KBM-7 (cell line): ENCODE measurements at regions not wholly inside any gene's neighbourhood (a gene's known extent, or its start where the extent isn't known, plus 50 kb on each side); places are given as distances from the start of the nearest gene placed in this dataset.

Source experiments
- DNase-seq: peaks from one replicate; pipeline ENCODE4 v3.0.0-alpha.2; 2015
- in situ Hi-C: fragments of 300-500 bp; cut with MboI; formaldehyde crosslinking; loops from 2 replicates; pipeline ENCODE4 v1.14.3; 2020; ENCODE audit warnings: low sequenced_read_pairs, low pct_unique_long_range_greater_than_20kb, mixed read lengths

DNA sequence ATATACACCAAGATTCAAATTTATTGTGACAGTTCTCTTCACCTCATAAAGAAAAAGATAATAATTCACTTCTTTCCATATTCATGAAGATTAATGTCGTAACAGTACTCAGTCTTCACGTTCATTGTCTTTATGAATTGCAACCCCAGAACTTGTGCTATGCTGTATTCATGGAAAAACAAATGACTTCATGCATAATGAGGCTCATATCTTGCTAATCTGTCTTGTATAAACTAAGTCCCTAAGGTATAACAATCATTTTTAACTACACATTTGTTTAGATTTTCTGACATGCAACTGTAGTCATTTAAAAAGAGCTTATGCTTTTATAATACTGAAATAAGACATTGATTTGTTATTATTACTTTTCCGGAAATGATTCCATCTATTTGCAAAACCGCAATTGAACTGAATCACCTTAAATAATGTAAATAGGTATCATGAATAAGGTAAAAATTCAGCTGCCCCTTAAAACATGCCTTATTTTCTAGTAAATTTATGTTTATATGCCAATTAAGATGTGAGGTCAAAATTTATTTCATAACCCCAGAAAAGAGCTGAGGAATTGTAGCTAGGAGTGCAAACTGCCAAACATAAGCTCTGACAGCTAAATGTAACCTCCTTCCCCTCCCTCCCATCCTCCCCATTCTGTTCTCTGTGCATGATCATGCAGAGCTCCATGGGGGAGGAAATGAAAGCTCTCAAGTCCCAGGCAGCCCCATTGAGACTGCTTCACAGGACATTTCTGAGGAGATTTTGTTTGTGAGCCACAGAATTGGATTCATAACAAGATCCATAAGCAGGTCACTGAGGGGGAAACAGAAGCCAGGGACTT is 301.6 kb downstream of the ATP23 start:
- no peak for DNase-seq

GRCh38 chr12:58247633-58248032 is 306.3 kb downstream of the ATP23 start:
- peak; percentile 3 for DNase-seq
- in situ Hi-C loops: no loop called here

More for the DNA sequence above, 301.6 kb downstream of the ATP23 start:
- in situ Hi-C loops: no loop called here

DNA sequence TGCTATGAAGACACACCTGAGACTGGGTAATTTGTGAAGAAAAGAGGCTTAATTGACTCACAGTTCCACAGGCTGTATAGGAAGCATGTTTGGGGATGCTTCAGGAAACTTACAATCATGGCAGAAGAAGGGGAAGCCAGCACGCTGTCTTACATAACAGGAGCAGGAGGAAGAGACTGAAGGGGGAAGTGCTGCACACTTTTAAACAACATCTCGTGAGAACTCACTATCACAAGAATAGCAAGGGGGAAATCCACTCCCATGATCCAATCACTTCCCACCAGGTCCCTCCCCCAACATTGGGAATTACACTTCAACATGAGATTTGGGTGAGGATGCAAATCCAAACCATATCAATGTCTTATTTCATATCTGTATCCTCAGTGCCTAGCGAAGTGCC is 307.2 kb downstream of the ATP23 start:
- peak; percentile 16 for DNase-seq
- in situ Hi-C loops: no loop called here

- in situ Hi-C loops: no loop called here
- no peak for DNase-seq
Observed at GRCh38 chr12:58249610-58250009, 308.2 kb downstream of the ATP23 start.

GRCh38 chr12:58250077-58250476 is 308.7 kb downstream of the ATP23 start:
- no peak for DNase-seq
- in situ Hi-C loops: no loop called here

DNA sequence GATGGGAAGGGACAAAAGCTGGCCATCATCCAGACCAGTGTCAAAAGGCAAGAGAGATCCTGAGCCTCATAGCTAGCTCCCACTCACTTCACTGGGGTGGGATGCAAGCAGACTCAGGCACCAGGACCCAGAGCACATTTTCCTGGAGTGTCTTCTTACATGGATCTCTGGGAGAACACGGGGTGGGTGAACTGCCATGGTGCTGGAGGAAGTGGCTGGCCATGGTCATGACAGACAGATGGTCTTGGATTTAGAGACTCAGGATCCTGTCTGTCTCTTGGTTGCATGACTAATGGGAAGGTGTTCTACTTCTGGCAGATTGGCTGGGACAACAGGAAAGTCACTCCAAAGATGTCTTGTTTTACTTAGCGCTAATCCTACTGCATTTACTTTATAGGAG is 311.5 kb downstream of the ATP23 start:
- in situ Hi-C loops: no loop called here

GRCh38 chr12:58253663-58254062 is 312.3 kb downstream of the ATP23 start:
- DNase-seq: no peak
- in situ Hi-C loops: no loop called here

More for the DNA sequence above, 311.5 kb downstream of the ATP23 start:
- no peak for DNase-seq

GRCh38 chr12:58254463-58255100 is 313.2 kb downstream of the ATP23 start:
- in situ Hi-C loops: no loop called here

GRCh38 chr12:58262796-58263195 is 321.4 kb downstream of the ATP23 start:
- in situ Hi-C loops: no loop called here
- no peak for DNase-seq

More at GRCh38 chr12:58254463-58255100, 313.2 kb downstream of the ATP23 start:
- no peak for DNase-seq

DNA sequence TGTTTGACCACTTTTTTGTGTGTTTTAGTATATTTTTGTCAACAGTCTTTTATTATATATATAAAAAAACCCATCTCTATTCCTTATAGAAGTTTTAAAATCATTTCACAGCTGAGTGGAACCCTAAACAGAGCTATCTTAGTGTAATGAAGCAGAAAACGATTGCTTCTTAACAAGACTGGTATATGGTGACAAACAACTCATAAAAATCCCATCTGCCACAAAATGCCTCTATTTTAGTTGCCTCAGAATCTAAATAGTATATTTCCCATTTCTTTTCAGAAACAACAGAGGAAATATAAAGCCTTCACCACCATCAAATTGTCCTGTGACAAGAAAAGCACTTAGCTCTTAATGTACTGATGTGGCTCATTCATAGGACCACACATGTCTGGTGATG is 322.4 kb downstream of the ATP23 start:
- no peak for DNase-seq
- in situ Hi-C loops: no loop called here

- DNase-seq: no peak
- in situ Hi-C loops: no loop called here
Observed at GRCh38 chr12:58268069-58268468, 326.7 kb downstream of the ATP23 start.

DNA sequence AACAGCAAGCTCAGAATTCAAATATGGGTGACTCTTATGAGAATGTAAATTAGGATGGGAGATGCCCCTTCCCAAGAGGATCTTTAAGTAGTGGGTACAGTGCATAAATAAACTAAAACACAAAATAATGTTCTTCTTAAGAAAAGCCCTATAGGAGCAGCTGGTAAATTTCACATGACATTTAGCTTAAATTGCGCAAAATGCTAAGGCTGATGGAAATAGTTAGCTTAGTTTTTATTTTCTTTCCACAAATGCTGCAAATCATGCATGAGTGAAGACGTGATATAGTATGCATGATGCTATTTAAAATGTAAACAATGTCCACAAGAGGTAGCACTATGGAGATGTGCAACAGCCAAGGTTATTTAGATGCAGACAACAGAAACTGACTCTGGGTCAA is 328.1 kb downstream of the ATP23 start:
- in situ Hi-C loops: no loop called here
- DNase-seq: no peak

- DNase-seq: no peak
- in situ Hi-C loops: no loop called here
Observed at GRCh38 chr12:58270966-58271705, 329.8 kb downstream of the ATP23 start.

DNA sequence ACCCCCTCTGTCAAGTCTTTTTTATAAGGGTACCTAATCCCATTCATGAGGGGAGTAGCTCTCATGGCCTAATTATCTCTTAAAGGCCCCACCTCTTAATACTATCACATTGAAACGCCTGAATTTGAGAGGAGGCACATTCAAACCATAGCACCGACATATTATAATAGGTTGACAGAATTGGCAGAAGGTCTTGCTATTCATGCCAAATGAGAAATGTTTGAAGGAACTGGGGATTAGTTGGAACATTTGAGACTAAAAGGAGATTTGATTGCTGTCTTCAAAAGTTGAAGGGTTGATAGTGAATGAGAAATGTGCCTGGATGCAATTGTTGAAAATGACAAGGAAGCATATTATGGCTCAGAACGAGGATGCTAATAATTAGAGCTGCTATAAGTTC is 331.1 kb downstream of the ATP23 start:
- in situ Hi-C loops: no loop called here
- no peak for DNase-seq

- DNase-seq: no peak
- in situ Hi-C loops: no loop called here
Observed at GRCh38 chr12:58277231-58277630, 335.9 kb downstream of the ATP23 start.

- in situ Hi-C loops: no loop called here
- DNase-seq: no peak
Observed at GRCh38 chr12:58283553-58283952, 342.2 kb downstream of the ATP23 start.

DNA sequence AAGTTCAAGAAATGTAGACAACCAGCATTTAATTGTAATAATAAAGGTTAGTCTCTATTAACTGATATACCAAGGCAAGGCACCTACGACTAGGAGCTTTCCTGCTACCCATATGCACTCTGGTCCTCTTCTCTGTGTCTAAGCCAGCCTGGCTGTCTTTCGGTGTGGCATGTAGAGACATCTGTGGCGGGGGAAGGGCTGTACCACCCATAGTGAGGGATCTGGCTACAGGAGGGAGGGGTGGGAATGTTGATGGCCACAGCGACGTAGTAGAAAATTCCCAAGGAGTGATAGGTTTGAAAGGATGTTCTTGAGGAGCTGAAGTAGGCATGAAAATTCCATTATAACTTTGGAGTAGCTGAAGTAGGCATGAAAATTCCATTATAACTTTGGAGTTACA is 344.2 kb downstream of the ATP23 start:
- in situ Hi-C loops: no loop called here
- no peak for DNase-seq

DNA sequence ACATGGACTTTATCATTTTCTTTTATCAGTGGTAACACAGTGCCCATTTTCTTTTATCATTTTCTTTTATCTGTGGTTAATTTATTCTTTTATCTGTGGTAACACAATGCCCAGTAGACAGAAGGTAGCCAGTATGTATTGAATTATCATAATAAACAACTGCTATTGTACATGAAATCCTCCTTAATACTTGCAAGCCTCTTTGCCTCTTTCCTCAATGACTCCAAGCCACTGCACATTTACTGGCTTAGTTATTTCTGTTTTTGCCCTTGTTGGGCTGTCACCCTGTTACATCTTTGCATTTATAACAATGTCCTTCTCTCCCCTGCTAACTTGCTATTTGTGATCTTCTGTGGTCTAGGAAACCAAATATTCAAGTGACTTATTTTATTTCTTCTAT is 345.0 kb downstream of the ATP23 start:
- in situ Hi-C loops: no loop called here
- DNase-seq: no peak

GRCh38 chr12:58288190-58288589 is 346.8 kb downstream of the ATP23 start:
- in situ Hi-C loops: no loop called here
- no peak for DNase-seq

- in situ Hi-C loops: no loop called here
- no peak for DNase-seq
Observed at GRCh38 chr12:58291106-58291505, 349.7 kb downstream of the ATP23 start.
